ENCODE measurements at regions not wholly inside any gene's neighbourhood (a gene's known extent, or its start where the extent isn't known, plus 50 kb on each side); places are given as distances from the start of the nearest gene placed in this dataset.

GRCh38 chr10:128973221-128973620 is 493.8 kb upstream of the MGMT start:
- 63 to 74% (median 70%) methylated on average over 6 of the region's 6 CpGs for WGBS, 4 donors
- no peaks in the 10 kb centered on the region for H3K9me3 ChIP-seq
- no peaks in the 10 kb centered on the region for H3K36me3 ChIP-seq
- no peak for TF ChIP-seq CTCF (IDR thresholded peaks at IDR 0.05)
- no peak for TF ChIP-seq POLR2A (IDR thresholded peaks at IDR 0.05)
- ATAC-seq (no peak), DNase-seq (no peak)
- intact Hi-C loops (cut with DNase I): no loop called here
- no peak overlapping the region for H3K27ac ChIP-seq
- peaks cover 0 to 7% (median 0%) of the 10 kb centered on the region in 9 donors for H3K27me3 ChIP-seq
- H3K4me1 ChIP-seq: peaks cover 0 to 4% (median 0%) of the 10 kb centered on the region in 12 donors
- H3K4me3 ChIP-seq: no peak overlapping the region

GRCh38 chr10:128976856-128977255 is 490.2 kb upstream of the MGMT start:
- DNase-seq (no peak), ATAC-seq (no peak)
- Histone ChIP-seq H3K36me3 (no peaks in the 10 kb centered on the region), H3K27me3 (no peaks in the 10 kb centered on the region), H3K9me3 (no peaks in the 10 kb centered on the region), H3K4me1 (peaks cover 0 to 4% (median 0%) of the 10 kb centered on the region in 12 donors), H3K4me3 (no peak overlapping the region), H3K27ac (no peak overlapping the region)
- intact Hi-C loops (cut with DNase I): no loop called here
- WGBS, 4 donors: 72 to 78% (median 77%) methylated on average over 8 of the region's 8 CpGs
- TF ChIP-seq CTCF (IDR thresholded peaks at IDR 0.05) (no peak), POLR2A (IDR thresholded peaks at IDR 0.05) (no peak)

- Histone ChIP-seq H3K36me3 (no peaks in the 10 kb centered on the region), H3K27ac (no peak overlapping the region), H3K4me1 (peaks cover 0 to under 1% (median 0%) of the 10 kb centered on the region in 12 donors), H3K4me3 (no peak overlapping the region), H3K27me3 (no peaks in the 10 kb centered on the region), H3K9me3 (no peaks in the 10 kb centered on the region)
- ATAC-seq (no peak), DNase-seq (no peak)
- TF ChIP-seq CTCF (IDR thresholded peaks at IDR 0.05): no peak
- no peak for TF ChIP-seq POLR2A (IDR thresholded peaks at IDR 0.05)
- intact Hi-C loops (cut with DNase I): no loop called here
- WGBS, 4 donors: 91 to 94% (median 92%) methylated on average over 10 of the region's 10 CpGs
Measured at GRCh38 chr10:128978211-128978610, 488.8 kb upstream of the MGMT start.

DNA sequence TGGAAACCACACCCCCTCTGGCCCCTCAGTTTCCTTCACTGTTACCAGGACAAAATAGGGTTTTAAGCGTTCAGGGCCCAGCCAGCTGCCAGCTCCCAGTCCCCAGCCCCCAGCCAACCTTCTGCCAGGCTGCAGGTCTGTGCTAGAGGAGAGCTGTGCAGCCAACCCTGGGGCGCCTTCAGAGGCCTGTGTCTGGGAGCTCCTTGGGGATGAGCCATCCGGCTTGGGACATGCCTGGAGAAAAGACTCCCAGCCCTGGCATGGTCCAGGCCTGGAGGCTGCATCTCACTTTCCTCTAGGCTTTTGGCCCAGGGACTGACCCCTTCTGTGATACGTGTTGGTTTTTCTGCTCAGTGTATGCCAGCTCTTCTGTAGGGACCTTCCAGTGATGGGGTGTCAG is 487.6 kb upstream of the MGMT start:
- no peaks in the 10 kb centered on the region for H3K27me3 ChIP-seq
- 93 to 100% (median 96%) methylated on average over 3 to 4 of the region's 4 CpGs for WGBS, 4 donors
- H3K27ac ChIP-seq: no peak overlapping the region

More for the DNA sequence above, 487.6 kb upstream of the MGMT start:
- intact Hi-C loops (cut with DNase I): no loop called here
- H3K4me3 ChIP-seq: no peak overlapping the region
- no peaks in the 10 kb centered on the region for H3K4me1 ChIP-seq
- DNase-seq (no peak), ATAC-seq (no peak)
- no peaks in the 10 kb centered on the region for H3K36me3 ChIP-seq
- TF ChIP-seq CTCF (IDR thresholded peaks at IDR 0.05): no peak
- no peaks in the 10 kb centered on the region for H3K9me3 ChIP-seq
